ENCODE measurements at regions not wholly inside any gene's neighbourhood (a gene's known extent, or its start where the extent isn't known, plus 50 kb on each side); places are given as distances from the start of the nearest gene placed in this dataset.
"Not testable (repeated sequence)": the region's sequence is repeated elsewhere in the genome, so short reads cannot be mapped to it uniquely, and the experiment has no call there.

- H3K4me1 Mint-ChIP-seq, result peaks cover 9% of the 10 kb centered on the region
- DNase-seq (ENCODE audit: low spot score in 2 of 2) (no peak), ATAC-seq (no peak)
- H3K36me3 Mint-ChIP-seq, result no peaks in the 10 kb centered on the region
- H3K27ac Mint-ChIP-seq, result no peak overlapping the region
- no peak overlapping the region for H3K4me3 Mint-ChIP-seq
- peaks cover 33% of the 10 kb centered on the region for H3K9me3 Mint-ChIP-seq
Measured at GRCh38 chr3:66898155-66898554, 100.0 kb upstream of the KBTBD8 start.

- H3K9me3 Mint-ChIP-seq, result peaks cover 12% of the 10 kb centered on the region
- no peak for DNase-seq (ENCODE audit: low spot score in 2 of 2)
- no peak overlapping the region for H3K4me3 Mint-ChIP-seq
- H3K4me1 Mint-ChIP-seq, result no peaks in the 10 kb centered on the region
- no peaks in the 10 kb centered on the region for H3K36me3 Mint-ChIP-seq
- no peak for ATAC-seq
- H3K27ac Mint-ChIP-seq, result no peak overlapping the region
Measured at GRCh38 chr3:66904336-66904735, 93.8 kb upstream of the KBTBD8 start.

DNA sequence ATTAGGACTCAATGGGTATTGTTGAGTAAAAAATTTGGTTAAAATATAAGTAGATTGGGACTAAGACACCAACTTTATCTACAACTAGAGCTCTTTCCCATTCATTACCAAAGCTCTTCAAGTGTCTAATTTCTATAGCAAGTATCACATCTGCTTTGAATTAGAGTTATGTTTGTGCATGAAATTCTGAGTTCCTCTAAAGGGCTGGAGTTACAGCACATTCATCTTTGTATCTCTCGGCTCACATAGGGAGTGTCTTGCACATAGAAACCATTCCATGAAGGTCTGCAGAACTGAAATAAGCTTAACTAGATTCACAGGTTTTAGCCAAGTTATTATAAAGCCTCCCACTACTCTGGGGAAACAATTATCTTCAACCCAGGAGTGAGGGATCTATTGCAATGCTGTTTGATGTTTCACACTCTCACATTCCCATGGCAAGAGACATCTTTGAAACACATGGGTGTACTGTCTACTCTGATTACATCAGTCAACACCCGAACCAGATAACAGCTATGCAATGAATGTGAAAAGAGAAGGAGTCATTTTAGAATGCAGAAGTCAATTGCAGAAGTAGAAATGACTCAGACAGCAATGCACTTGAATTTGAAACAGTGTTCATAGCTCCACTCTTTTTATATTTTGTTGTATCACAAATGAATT is 93.1 kb upstream of the KBTBD8 start:
- Mint-ChIP-seq H3K9me3 (peaks cover 12% of the 10 kb centered on the region), H3K4me3 (no peak overlapping the region), H3K36me3 (no peaks in the 10 kb centered on the region), H3K4me1 (no peaks in the 10 kb centered on the region), H3K27ac (no peak overlapping the region)
- ATAC-seq, result peak; percentile 55
- no peak for DNase-seq (ENCODE audit: low spot score in 2 of 2)

DNA sequence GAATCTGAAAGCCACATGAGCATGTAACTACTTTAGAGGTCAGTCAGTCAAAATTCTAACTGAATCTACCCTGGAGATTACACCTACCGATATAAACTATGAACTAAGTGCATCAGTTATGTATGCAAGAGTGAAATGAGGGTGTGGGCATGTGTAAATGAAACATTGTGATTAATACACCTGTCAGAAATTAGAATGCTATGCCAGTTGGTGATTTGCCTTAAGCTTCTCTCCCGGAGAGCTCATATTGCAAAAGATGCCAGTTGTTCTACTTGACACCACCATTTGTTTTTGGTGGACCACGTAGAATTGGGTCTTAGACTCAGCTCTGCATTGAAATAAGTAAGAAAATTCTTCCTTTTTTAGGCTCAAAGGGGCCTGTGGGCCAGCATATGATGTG is 91.0 kb upstream of the KBTBD8 start:
- DNase-seq (ENCODE audit: low spot score in 2 of 2), result no peak
- H3K36me3 Mint-ChIP-seq, result no peaks in the 10 kb centered on the region
- ATAC-seq, result no peak
- H3K4me3 Mint-ChIP-seq, result no peak overlapping the region
- H3K9me3 Mint-ChIP-seq, result no peaks in the 10 kb centered on the region
- no peaks in the 10 kb centered on the region for H3K4me1 Mint-ChIP-seq
- H3K27ac Mint-ChIP-seq, result no peak overlapping the region

DNA sequence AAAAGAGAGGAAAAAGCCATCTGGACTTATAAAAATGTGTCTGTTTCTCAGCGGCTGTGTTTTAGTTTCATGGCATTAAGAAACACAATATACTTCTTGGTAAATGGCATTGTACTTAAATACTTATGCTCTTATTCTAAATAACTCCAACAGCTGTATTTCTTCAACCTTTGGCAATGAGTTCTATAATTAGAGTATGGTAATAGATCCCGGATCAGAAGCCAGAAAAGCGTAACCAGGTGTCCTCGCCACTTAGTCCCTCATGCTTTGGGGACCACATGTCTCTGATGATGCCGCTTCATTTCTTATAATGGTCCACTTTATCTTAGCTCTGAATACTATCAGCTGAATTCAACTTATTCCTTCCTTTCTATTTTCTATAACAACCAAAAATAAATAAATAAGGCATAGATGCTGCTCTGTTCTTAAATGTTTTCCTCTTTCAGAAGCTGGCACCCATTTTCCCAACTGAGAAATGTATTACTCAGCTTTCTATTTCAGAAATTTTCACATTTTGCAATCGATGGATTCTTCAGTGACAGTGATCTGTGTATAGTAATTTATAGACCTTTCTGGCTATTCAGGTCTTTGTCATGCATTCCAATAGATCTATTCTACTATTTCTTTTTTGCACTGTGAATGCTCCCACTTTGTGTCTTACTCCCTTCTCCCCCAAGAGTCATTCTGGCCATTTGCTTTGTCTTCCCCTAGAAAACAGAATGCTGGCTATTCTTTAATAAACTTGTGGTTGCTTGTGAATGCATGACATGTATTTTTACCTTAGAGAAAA is 87.6 kb upstream of the KBTBD8 start:
- Mint-ChIP-seq H3K4me1 (no peaks in the 10 kb centered on the region), H3K9me3 (peaks cover 13% of the 10 kb centered on the region), H3K27ac (no peak overlapping the region), H3K4me3 (no peak overlapping the region), H3K36me3 (no peaks in the 10 kb centered on the region)
- DNase-seq (ENCODE audit: low spot score in 2 of 2) (no peak), ATAC-seq (no peak)

DNA sequence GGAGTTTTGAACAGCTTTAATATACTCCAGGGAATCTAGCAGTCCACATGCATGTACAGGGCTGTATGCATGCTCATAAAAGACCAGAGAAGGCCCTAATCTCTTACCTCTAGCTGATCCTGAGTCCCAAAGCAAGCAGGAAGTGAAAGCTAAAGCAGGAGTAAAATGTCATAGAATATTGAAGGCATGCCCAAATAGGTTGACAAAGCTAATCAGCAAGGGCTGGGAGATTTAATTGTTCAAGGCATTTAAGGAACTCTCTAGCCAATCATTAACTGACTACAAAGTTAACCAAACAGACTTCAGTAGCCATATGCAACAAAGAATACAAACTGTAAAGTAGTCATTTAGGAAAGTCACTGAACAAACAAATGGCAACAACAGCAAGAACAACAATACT is 85.8 kb upstream of the KBTBD8 start:
- Mint-ChIP-seq H3K4me3 (no peak overlapping the region), H3K27ac (no peak overlapping the region), H3K9me3 (peaks cover 19% of the 10 kb centered on the region), H3K4me1 (no peaks in the 10 kb centered on the region), H3K36me3 (no peaks in the 10 kb centered on the region)
- DNase-seq (ENCODE audit: low spot score in 2 of 2) (no peak), ATAC-seq (no peak)

DNA sequence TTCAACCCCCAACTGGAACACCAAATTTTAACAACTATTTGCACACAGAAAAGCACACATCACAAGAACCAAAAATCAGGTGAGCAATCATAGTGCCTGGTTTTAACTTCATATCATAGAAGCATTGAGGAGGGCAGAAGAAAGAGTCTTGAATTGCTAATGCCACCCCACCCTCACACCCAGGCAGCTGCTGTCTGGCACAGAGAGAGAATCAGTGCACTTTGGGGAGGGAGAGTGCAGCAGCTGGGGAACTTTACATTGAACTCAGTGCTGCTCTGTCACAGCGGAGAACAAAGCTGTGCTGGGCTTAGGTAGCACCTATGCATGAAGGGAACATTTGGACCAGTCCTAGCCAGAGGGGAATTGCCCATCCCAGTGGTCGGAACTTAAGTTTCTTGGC is 76.0 kb upstream of the KBTBD8 start:
- no peak for DNase-seq (ENCODE audit: low spot score in 2 of 2)
- ATAC-seq, result no peak
- Mint-ChIP-seq H3K4me3 (no peak overlapping the region), H3K27ac (no peak overlapping the region), H3K36me3 (no peaks in the 10 kb centered on the region), H3K4me1 (no peaks in the 10 kb centered on the region), H3K9me3 (peaks cover 6% of the 10 kb centered on the region)

DNA sequence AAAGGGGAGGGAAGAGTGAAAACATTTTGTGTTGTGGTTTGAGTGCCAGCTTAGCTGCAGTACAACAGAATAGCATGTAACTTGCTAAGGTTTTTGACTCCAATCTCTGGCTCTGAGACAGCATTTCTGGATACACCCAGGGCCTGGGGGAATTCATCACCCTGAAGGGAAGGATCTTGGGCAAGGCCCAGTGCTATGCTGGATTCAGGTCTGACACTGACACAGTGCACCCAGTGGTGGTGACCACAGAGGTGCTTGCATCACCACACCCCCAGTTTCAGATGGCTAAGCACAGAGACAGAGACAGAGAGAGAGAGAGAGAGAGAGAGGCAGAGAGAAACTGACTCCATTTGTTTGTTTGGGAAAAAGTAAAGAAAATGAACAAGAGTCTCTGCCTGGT is 74.1 kb upstream of the KBTBD8 start:
- H3K9me3 Mint-ChIP-seq, result peaks cover 6% of the 10 kb centered on the region
- no peaks in the 10 kb centered on the region for H3K36me3 Mint-ChIP-seq
- H3K4me1 Mint-ChIP-seq, result no peaks in the 10 kb centered on the region
- no peak overlapping the region for H3K4me3 Mint-ChIP-seq
- H3K27ac Mint-ChIP-seq, result no peak overlapping the region
- ATAC-seq, result no peak
- no peak for DNase-seq (ENCODE audit: low spot score in 2 of 2)

DNA sequence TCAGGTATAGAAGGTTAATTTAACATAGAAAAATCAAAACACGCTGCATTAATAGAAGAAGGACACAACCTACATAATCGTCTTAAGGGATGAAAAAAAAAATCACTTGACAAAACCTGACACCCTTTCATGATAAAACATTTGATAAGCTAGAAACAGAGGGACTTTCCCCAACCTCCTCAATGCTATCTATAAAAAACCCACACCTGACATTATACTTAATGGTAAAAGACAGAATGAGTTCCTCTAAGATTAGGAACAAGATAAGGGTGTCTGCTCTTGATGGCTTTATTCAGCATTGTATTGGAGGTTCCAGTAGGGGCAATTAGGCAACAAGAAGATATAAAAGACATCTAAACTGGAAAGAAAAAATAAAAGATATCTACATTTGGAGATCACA is 69.9 kb upstream of the KBTBD8 start:
- no peak for DNase-seq (ENCODE audit: low spot score in 2 of 2)
- Mint-ChIP-seq H3K36me3 (no peaks in the 10 kb centered on the region), H3K9me3 (peaks cover 3% of the 10 kb centered on the region), H3K27ac (no peak overlapping the region), H3K4me1 (no peaks in the 10 kb centered on the region), H3K4me3 (no peak overlapping the region)
- no peak for ATAC-seq

- Mint-ChIP-seq H3K27ac (no peak overlapping the region), H3K4me1 (no peaks in the 10 kb centered on the region), H3K9me3 (no peaks in the 10 kb centered on the region), H3K4me3 (no peak overlapping the region), H3K36me3 (no peaks in the 10 kb centered on the region)
- no peak for ATAC-seq
- no peak for DNase-seq (ENCODE audit: low spot score in 2 of 2)
Measured at GRCh38 chr3:66931291-66931690, 66.8 kb upstream of the KBTBD8 start.

DNA sequence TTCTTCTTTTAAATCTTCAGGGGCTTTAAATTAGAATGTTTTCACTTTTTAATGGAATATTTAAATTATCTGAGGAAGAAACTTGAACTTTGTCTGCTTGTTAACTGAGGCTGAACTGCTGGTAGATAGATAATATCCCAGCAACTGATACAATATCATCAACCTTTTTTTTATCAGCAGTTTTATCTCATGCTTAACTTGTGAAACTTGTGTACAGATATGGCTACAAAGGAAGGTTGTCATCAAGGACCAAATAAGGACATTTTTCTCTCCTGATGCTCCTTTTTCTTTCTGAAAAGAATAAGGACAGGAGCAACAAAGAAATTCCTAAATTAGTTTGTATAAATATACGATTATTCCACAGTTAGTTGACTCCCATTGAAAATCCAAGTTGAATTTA is 66.4 kb upstream of the KBTBD8 start:
- no peak overlapping the region for H3K27ac Mint-ChIP-seq
- no peaks in the 10 kb centered on the region for H3K9me3 Mint-ChIP-seq
- no peaks in the 10 kb centered on the region for H3K4me1 Mint-ChIP-seq
- H3K36me3 Mint-ChIP-seq, result no peaks in the 10 kb centered on the region
- no peak for ATAC-seq
- no peak for DNase-seq (ENCODE audit: low spot score in 2 of 2)
- no peak overlapping the region for H3K4me3 Mint-ChIP-seq

GRCh38 chr3:66933233-66933632 is 64.9 kb upstream of the KBTBD8 start:
- H3K27ac Mint-ChIP-seq, result no peak overlapping the region
- no peaks in the 10 kb centered on the region for H3K4me1 Mint-ChIP-seq
- H3K36me3 Mint-ChIP-seq, result no peaks in the 10 kb centered on the region
- ATAC-seq (no peak), DNase-seq (ENCODE audit: low spot score in 2 of 2) (no peak)
- no peak overlapping the region for H3K4me3 Mint-ChIP-seq
- H3K9me3 Mint-ChIP-seq, result no peaks in the 10 kb centered on the region

DNA sequence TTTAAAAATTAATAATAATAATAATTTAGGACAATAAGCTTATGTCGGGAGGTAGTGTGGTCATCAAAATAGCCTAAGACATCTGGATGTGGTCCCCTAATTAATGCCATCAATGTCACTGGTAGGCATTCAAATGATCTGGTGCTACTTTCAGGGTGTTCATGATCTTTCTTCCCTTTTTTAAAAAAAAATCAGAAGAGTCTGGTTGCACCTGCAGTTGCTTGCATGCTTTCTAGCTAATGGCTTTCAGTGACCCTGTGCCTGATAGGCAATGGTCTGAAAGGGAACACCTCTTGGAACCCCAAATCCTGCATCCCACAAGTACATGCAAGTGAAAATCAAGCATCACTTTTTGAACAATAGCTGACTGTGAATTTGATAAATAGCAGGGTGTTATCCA is 64.1 kb upstream of the KBTBD8 start:
- ATAC-seq, result no peak

DNA sequence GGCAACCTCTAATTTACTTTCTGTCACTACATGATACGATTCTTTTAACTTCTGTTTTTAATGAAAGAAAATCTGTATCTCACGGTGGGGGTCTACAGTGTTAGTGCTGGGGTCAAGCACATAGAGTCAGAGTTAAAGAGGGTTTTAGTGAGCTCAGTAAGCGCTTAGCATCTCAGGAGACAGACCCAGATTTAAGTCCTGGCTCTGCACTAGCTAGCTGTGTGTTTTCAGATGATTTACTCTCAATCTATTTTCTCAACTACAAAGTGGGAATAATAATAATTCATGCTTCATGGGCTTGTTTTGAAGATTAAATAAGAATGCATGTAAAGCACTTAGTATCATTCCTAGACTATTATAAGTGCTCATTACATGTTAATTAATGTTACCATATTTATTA is 63.4 kb upstream of the KBTBD8 start:
- no peaks in the 10 kb centered on the region for H3K9me3 Mint-ChIP-seq
- H3K27ac Mint-ChIP-seq, result no peak overlapping the region
- no peaks in the 10 kb centered on the region for H3K4me1 Mint-ChIP-seq
- ATAC-seq, result no peak
- H3K36me3 Mint-ChIP-seq, result no peaks in the 10 kb centered on the region
- H3K4me3 Mint-ChIP-seq, result no peak overlapping the region
- DNase-seq (ENCODE audit: low spot score in 2 of 2), result no peak

More for the DNA sequence above, 64.1 kb upstream of the KBTBD8 start:
- Mint-ChIP-seq H3K36me3 (no peaks in the 10 kb centered on the region), H3K4me1 (no peaks in the 10 kb centered on the region), H3K4me3 (no peak overlapping the region), H3K27ac (no peak overlapping the region), H3K9me3 (no peaks in the 10 kb centered on the region)
- no peak for DNase-seq (ENCODE audit: low spot score in 2 of 2)

DNA sequence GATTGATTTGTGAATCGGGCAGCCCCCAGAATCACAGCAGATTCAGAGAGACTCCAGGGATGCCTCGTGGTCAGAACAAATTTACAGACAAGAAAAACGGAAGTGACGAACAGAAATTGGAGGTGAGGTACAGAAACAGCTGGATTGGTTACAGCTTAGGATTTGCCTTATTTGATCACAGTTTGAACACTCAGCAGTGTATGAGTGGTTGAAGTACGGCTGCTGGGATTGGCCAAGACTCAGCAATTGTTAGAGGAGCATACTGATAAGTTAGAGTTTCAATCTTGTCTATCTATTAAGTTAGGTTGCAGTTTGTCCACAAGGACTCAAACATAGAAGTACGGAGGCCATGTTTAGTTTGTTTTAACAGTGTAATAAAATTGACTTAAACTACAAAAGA is 61.1 kb upstream of the KBTBD8 start:
- not testable (repeated sequence) for H3K4me3 Mint-ChIP-seq; H3K36me3 Mint-ChIP-seq; H3K4me1 Mint-ChIP-seq; ATAC-seq; H3K27ac Mint-ChIP-seq; DNase-seq (ENCODE audit: low spot score in 2 of 2); H3K9me3 Mint-ChIP-seq

GRCh38 chr3:66938338-66938963 is 59.7 kb upstream of the KBTBD8 start:
- no peaks in the 10 kb centered on the region for H3K4me1 Mint-ChIP-seq
- H3K4me3 Mint-ChIP-seq, result no peak overlapping the region
- peak; percentile 63 for ATAC-seq
- no peaks in the 10 kb centered on the region for H3K36me3 Mint-ChIP-seq
- peak in 1 of 2 donors; percentile 55 for DNase-seq (ENCODE audit: low spot score in 2 of 2)
- no peaks in the 10 kb centered on the region for H3K9me3 Mint-ChIP-seq
- H3K27ac Mint-ChIP-seq, result no peak overlapping the region
